Lower leg skin (tissue), 4 donors: ENCODE measurements at regions not wholly inside any gene's neighbourhood (a gene's known extent, or its start where the extent isn't known, plus 50 kb on each side); places are given as distances from the start of the nearest gene placed in this dataset.

Source experiments
- DNase-seq, 2 donors: peaks; one replicate each; pipeline ENCODE4 v3.0.0-alpha.2; 2019; ENCODE audit warnings: low spot score in 2 of 2
- H3K4me3 ChIP-seq: fragments of 200-600 bp; sonication (generic); 2 replicates; pipeline ENCODE4 v1.5.1; 2017; ENCODE audit warnings: mild to moderate bottlenecking, low read depth; ENCODE audit not compliant: poor library complexity, severe bottlenecking
- POLR2A ChIP-seq, 2 donors: fragments of 450-650 bp; IDR thresholded peaks; one replicate each; pipeline ENCODE4 v1.6.1; 2016 to 2017; ENCODE audit warnings: antibody characterized with exemption in 2 of 2, mild to moderate bottlenecking in 1 of 2, moderate library complexity in 1 of 2
- WGBS, 2 donors: methylation state at CpG; one replicate each; pipeline ENCODE4 v1.1.5; 2018; 5-methylcytosine and 5-hydroxymethylcytosine counted together
- intact Hi-C: fragments of 100-400 bp; cut with DNase I; formaldehyde crosslinking; loops from one replicate; pipeline ENCODE4 v1.15.0; 2023; ENCODE audit warnings: low total_unique reads
- TF ChIP-seq, protein P1 (sequence below), 3 donors: fragments of 450-650 bp; IDR thresholded peaks; one replicate each; pipeline ENCODE4 v1.5.1; 2016; ENCODE audit warnings: antibody characterized with exemption in 3 of 3, mild to moderate bottlenecking in 3 of 3, moderate library complexity in 2 of 3

GRCh38 chr1:30418939-30419720, 304.3 kb downstream of the MATN1 start:
- DNase-seq = peak; percentile 11 to 78
- no peak overlapping the region for H3K4me3 ChIP-seq
- intact Hi-C loops = no loop called here
- TF ChIP-seq POLR2A (IDR thresholded peaks at IDR 0.05) = no peak
- TF ChIP-seq, protein P1, sequence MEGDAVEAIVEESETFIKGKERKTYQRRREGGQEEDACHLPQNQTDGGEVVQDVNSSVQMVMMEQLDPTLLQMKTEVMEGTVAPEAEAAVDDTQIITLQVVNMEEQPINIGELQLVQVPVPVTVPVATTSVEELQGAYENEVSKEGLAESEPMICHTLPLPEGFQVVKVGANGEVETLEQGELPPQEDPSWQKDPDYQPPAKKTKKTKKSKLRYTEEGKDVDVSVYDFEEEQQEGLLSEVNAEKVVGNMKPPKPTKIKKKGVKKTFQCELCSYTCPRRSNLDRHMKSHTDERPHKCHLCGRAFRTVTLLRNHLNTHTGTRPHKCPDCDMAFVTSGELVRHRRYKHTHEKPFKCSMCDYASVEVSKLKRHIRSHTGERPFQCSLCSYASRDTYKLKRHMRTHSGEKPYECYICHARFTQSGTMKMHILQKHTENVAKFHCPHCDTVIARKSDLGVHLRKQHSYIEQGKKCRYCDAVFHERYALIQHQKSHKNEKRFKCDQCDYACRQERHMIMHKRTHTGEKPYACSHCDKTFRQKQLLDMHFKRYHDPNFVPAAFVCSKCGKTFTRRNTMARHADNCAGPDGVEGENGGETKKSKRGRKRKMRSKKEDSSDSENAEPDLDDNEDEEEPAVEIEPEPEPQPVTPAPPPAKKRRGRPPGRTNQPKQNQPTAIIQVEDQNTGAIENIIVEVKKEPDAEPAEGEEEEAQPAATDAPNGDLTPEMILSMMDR (IDR thresholded peaks at IDR 0.05) = no peak
- 43 to 47% methylated on average over 6 to 7 of the region's 7 CpGs for WGBS, 2 donors

GRCh38 chr1:30418061-30418938, 305.1 kb downstream of the MATN1 start:
- DNase-seq = peak; percentile 14 to 73
- WGBS, 2 donors = 49 to 55% methylated on average over 10 of the region's 10 CpGs
- H3K4me3 ChIP-seq = no peak overlapping the region
- TF ChIP-seq POLR2A (IDR thresholded peaks at IDR 0.05) = no peak
- intact Hi-C loops = no loop called here

- WGBS, 2 donors = 50 to 56% methylated on average over 3 of the region's 3 CpGs
- TF ChIP-seq, protein P1 (IDR thresholded peaks at IDR 0.05) = no peak
- TF ChIP-seq POLR2A (IDR thresholded peaks at IDR 0.05) = no peak
- intact Hi-C loops = no loop called here
- H3K4me3 ChIP-seq = no peak overlapping the region
- DNase-seq = peak in 1 of 2 donors; percentile 74
These were observed 305.7 kb downstream of the MATN1 start for GRCh38 chr1:30417701-30418046.

- no peak overlapping the region for H3K4me3 ChIP-seq
- WGBS, 2 donors = 85 to 86% methylated on average over 11 of the region's 11 CpGs
- TF ChIP-seq, protein P1 (IDR thresholded peaks at IDR 0.05) = no peak
- TF ChIP-seq POLR2A (IDR thresholded peaks at IDR 0.05) = no peak
- DNase-seq = peak; percentile 12 to 74
- intact Hi-C loops = no loop called here
These were observed 306.2 kb downstream of the MATN1 start for GRCh38 chr1:30417001-30417700.

GRCh38 chr1:30416221-30416820, 307.1 kb downstream of the MATN1 start:
- no peak overlapping the region for H3K4me3 ChIP-seq
- WGBS, 2 donors = 73 to 88% methylated on average over 6 of the region's 6 CpGs
- DNase-seq = peak; percentile 8 to 57
- intact Hi-C loops = no loop called here
- TF ChIP-seq, protein P1 (IDR thresholded peaks at IDR 0.05) = no peak
- TF ChIP-seq POLR2A (IDR thresholded peaks at IDR 0.05) = no peak
